Activated CD4-positive, CD25-positive, alpha-beta regulatory T cell treated with anti-CD3 and anti-CD28 coated beads, Interleukin-2, amount 50 U/mL, for 72 hours (primary cell): ENCODE measurements at regions not wholly inside any gene's neighbourhood (a gene's known extent, or its start where the extent isn't known, plus 50 kb on each side); places are given as distances from the start of the nearest gene placed in this dataset.

Experiments used
- DNase-seq: peaks from one replicate; pipeline ENCODE4 v3.0.0; 2021

GRCh38 chr2:6301426-6301825, 564.3 kb downstream of the CMPK2 start:
- no peak for DNase-seq

- DNase-seq = no peak
Measured at GRCh38 chr2:6308986-6309385, 556.7 kb downstream of the CMPK2 start.

GRCh38 chr2:6309415-6310255, 556.1 kb downstream of the CMPK2 start:
- DNase-seq = no peak

- DNase-seq = no peak
Measured at GRCh38 chr2:6310256-6311215, 555.2 kb downstream of the CMPK2 start.

GRCh38 chr2:6312367-6312766, 553.3 kb downstream of the CMPK2 start:
- DNase-seq = no peak

- DNase-seq = no peak
Measured at GRCh38 chr2:6314218-6314960, 551.3 kb downstream of the CMPK2 start.

- DNase-seq = no peak
Measured at GRCh38 chr2:6325616-6326015, 540.1 kb downstream of the CMPK2 start.

- no peak for DNase-seq
Measured at GRCh38 chr2:6326958-6327357, 538.7 kb downstream of the CMPK2 start.

- DNase-seq = no peak
Measured at GRCh38 chr2:6336752-6337471, 528.8 kb downstream of the CMPK2 start.

GRCh38 chr2:6337472-6337820, 528.3 kb downstream of the CMPK2 start:
- no peak for DNase-seq

GRCh38 chr2:6341588-6342129, 524.0 kb downstream of the CMPK2 start:
- no peak for DNase-seq

- no peak for DNase-seq
Measured at GRCh38 chr2:6342273-6342920, 523.3 kb downstream of the CMPK2 start.

- DNase-seq = no peak
Measured at GRCh38 chr2:6343076-6343475, 522.6 kb downstream of the CMPK2 start.

GRCh38 chr2:6352247-6352646, 513.5 kb downstream of the CMPK2 start:
- no peak for DNase-seq

GRCh38 chr2:6352906-6353515, 512.7 kb downstream of the CMPK2 start:
- DNase-seq = no peak

GRCh38 chr2:6353669-6354068, 512.0 kb downstream of the CMPK2 start:
- no peak for DNase-seq

GRCh38 chr2:6354546-6354945, 511.2 kb downstream of the CMPK2 start:
- DNase-seq = no peak

GRCh38 chr2:6355886-6356761, 509.6 kb downstream of the CMPK2 start:
- DNase-seq = no peak

GRCh38 chr2:6358546-6358945, 507.2 kb downstream of the CMPK2 start:
- no peak for DNase-seq

- no peak for DNase-seq
Measured at GRCh38 chr2:6358985-6359384, 506.7 kb downstream of the CMPK2 start.
